Thyroid gland (tissue), 4 donors: ENCODE measurements at regions not wholly inside any gene's neighbourhood (a gene's known extent, or its start where the extent isn't known, plus 50 kb on each side); places are given as distances from the start of the nearest gene placed in this dataset.
"Not testable (repeated sequence)": the region's sequence is repeated elsewhere in the genome, so short reads cannot be mapped to it uniquely, and the experiment has no call there.

Source experiments
- DNase-seq, 2 donors: peaks; one replicate each; pipeline ENCODE4 v3.0.0-alpha.2; 2019
- H3K27ac ChIP-seq, 3 donors: fragments of 200-600 bp; sonication (generic); 1 replicate in 2 of 3; 2 replicates in 1 of 3; pipeline ENCODE4 v1.5.1; 2016 to 2019; ENCODE audit warnings: mild to moderate bottlenecking in 1 of 3, moderate library complexity in 1 of 3
- H3K27me3 ChIP-seq: fragments of 200-600 bp; sonication (generic); one replicate; pipeline ENCODE4 v1.5.1; 2019
- H3K36me3 ChIP-seq, 2 donors: fragments of 200-600 bp; sonication (generic); one replicate each; pipeline ENCODE4 v1.5.1; 2016 to 2019
- H3K4me1 ChIP-seq, 2 donors: fragments of 200-600 bp; sonication (generic); one replicate each; pipeline ENCODE4 v1.5.1; 2017 to 2019
- H3K4me3 ChIP-seq, 3 donors: fragments of 200-600 bp; sonication (generic); replicated peaks in 1 of 3; 1 replicate in 2 of 3; 2 replicates in 1 of 3; pipeline ENCODE4 v1.5.1; 2016; ENCODE audit warnings: mild to moderate bottlenecking in 1 of 3
- H3K9me3 ChIP-seq: fragments of 200-600 bp; sonication (generic); one replicate; pipeline ENCODE4 v1.5.1; 2017
- POLR2A ChIP-seq, 2 donors: fragments of 450-650 bp; IDR thresholded peaks; one replicate each; pipeline ENCODE4 v1.6.1; 2017; ENCODE audit warnings: antibody characterized with exemption in 2 of 2, mild to moderate bottlenecking in 2 of 2, moderate library complexity in 1 of 2
- WGBS, 2 donors: methylation state at CpG; one replicate each; pipeline ENCODE4 v1.1.5; 2017; 5-methylcytosine and 5-hydroxymethylcytosine counted together
- intact Hi-C: fragments of 100-400 bp; cut with DNase I; formaldehyde crosslinking; loops from one replicate; pipeline ENCODE4 v1.15.1; 2023
- TF ChIP-seq, protein P1 (sequence below), 6 experiments: fragments of 200-600 bp in 3 of 6; fragments of 450-650 bp in 3 of 6; sonication (generic) in 3 of 6; IDR thresholded peaks; one replicate each; pipeline ENCODE4 v1.5.1; 2016 to 2019; ENCODE audit warnings: antibody characterized with exemption in 6 of 6, mild to moderate bottlenecking in 2 of 6, inconsistent platforms in 1 of 6, moderate library complexity in 1 of 6

- 47 to 52% methylated on average over 1 of the region's 1 CpG for WGBS, 2 donors
- no peaks in the 10 kb centered on the region for H3K27me3 ChIP-seq
- TF ChIP-seq POLR2A (IDR thresholded peaks at IDR 0.05) = no peak
- TF ChIP-seq, protein P1, sequence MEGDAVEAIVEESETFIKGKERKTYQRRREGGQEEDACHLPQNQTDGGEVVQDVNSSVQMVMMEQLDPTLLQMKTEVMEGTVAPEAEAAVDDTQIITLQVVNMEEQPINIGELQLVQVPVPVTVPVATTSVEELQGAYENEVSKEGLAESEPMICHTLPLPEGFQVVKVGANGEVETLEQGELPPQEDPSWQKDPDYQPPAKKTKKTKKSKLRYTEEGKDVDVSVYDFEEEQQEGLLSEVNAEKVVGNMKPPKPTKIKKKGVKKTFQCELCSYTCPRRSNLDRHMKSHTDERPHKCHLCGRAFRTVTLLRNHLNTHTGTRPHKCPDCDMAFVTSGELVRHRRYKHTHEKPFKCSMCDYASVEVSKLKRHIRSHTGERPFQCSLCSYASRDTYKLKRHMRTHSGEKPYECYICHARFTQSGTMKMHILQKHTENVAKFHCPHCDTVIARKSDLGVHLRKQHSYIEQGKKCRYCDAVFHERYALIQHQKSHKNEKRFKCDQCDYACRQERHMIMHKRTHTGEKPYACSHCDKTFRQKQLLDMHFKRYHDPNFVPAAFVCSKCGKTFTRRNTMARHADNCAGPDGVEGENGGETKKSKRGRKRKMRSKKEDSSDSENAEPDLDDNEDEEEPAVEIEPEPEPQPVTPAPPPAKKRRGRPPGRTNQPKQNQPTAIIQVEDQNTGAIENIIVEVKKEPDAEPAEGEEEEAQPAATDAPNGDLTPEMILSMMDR (IDR thresholded peaks at IDR 0.05) = no peak
- no peak overlapping the region for H3K27ac ChIP-seq
- H3K9me3 ChIP-seq = no peaks in the 10 kb centered on the region
- intact Hi-C loops = no loop called here
- H3K4me1 ChIP-seq = no peaks in the 10 kb centered on the region
- no peaks in the 10 kb centered on the region for H3K36me3 ChIP-seq
- no peak overlapping the region for H3K4me3 ChIP-seq
- DNase-seq = no peak
Measured at GRCh38 chr18:67402543-67402942, 114.0 kb downstream of the DSEL start.

- intact Hi-C loops = no loop called here
- 85 to 87% methylated on average over 4 of the region's 4 CpGs for WGBS, 2 donors
- H3K4me3 ChIP-seq = no peak overlapping the region
- no peak for TF ChIP-seq POLR2A (IDR thresholded peaks at IDR 0.05)
- TF ChIP-seq, protein P1 (IDR thresholded peaks at IDR 0.05) = no peak
- no peaks in the 10 kb centered on the region for H3K4me1 ChIP-seq
- H3K9me3 ChIP-seq = no peaks in the 10 kb centered on the region
- no peaks in the 10 kb centered on the region for H3K36me3 ChIP-seq
- H3K27ac ChIP-seq = no peak overlapping the region
- DNase-seq = no peak
- H3K27me3 ChIP-seq = no peaks in the 10 kb centered on the region
Measured at GRCh38 chr18:67400502-67401117, 115.9 kb downstream of the DSEL start.

DNA sequence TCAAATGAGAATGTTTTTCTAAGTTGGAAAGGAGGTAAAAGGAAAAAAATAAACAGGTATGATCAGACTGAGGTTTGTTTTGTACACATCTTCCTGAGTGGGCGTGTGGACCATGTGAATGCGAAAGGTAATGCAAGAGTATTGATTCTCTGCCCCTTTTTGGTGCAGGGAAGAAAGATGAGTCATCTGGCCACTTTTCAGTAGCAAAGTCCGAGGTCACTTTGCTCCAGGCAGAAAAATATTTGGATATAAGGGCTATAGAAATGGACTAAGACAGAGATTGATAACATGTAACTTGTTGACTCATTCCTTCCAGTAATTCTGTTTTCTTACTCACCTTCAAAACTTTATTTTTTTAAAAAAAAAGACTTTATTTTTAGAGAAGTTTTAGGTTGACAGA lies 130.5 kb downstream of the DSEL start:
- TF ChIP-seq, protein P1 (IDR thresholded peaks at IDR 0.05) = no peak
- TF ChIP-seq POLR2A (IDR thresholded peaks at IDR 0.05) = no peak
- WGBS, 2 donors = 62 to 80% methylated on average over 3 of the region's 3 CpGs
- Histone ChIP-seq H3K36me3 (no peaks in the 10 kb centered on the region), H3K4me3 (no peak overlapping the region), H3K4me1 (no peaks in the 10 kb centered on the region), H3K27ac (no peak overlapping the region), H3K27me3 (no peaks in the 10 kb centered on the region), H3K9me3 (no peaks in the 10 kb centered on the region)
- intact Hi-C loops = no loop called here
- no peak for DNase-seq

DNA sequence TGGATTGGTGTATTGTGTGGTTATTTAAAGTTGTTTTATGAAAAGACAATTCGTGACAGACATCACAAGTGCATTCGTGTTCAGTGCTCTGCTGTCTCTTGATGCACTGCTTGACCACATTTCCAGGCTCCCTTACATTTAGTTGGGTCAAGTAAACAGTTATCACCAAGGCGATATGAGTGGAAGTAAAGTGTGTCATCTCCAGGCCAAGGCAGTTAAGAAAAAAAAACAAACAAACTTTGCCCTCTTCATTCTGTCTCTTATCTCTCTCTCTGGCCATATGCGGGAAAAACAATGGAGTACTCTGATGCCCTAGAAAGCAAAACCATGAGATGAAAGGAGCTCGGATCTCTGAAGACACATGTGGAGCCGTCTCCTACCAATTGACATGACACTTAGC lies 131.1 kb downstream of the DSEL start:
- intact Hi-C loops = no loop called here
- no peak for TF ChIP-seq POLR2A (IDR thresholded peaks at IDR 0.05)
- TF ChIP-seq, protein P1 (IDR thresholded peaks at IDR 0.05) = no peak
- 30 to 38% methylated on average over 6 of the region's 6 CpGs for WGBS, 2 donors
- H3K36me3 ChIP-seq = no peaks in the 10 kb centered on the region
- H3K4me1 ChIP-seq = no peaks in the 10 kb centered on the region
- no peak for DNase-seq
- H3K4me3 ChIP-seq = no peak overlapping the region
- H3K27ac ChIP-seq = no peak overlapping the region
- H3K9me3 ChIP-seq = no peaks in the 10 kb centered on the region
- H3K27me3 ChIP-seq = no peaks in the 10 kb centered on the region

GRCh38 chr18:67384057-67384456 lies 132.5 kb downstream of the DSEL start:
- H3K36me3 ChIP-seq, H3K27ac ChIP-seq, H3K9me3 ChIP-seq, DNase-seq, H3K27me3 ChIP-seq, H3K4me3 ChIP-seq, H3K4me1 ChIP-seq, intact Hi-C loops: not testable (repeated sequence)
- WGBS, 2 donors = 69 to 72% methylated on average over 3 of the region's 3 CpGs
